Natural killer cell treated with Interleukin-12 subunit alpha and Interleukin-12 subunit beta and Interleukin-15 and Interleukin-18, amount 100 ng/mL, for 72 hours (primary cell): ENCODE measurements at regions not wholly inside any gene's neighbourhood (a gene's known extent, or its start where the extent isn't known, plus 50 kb on each side); places are given as distances from the start of the nearest gene placed in this dataset.

Experiments
- ATAC-seq, 2 donors: fragments of 150-1000 bp; cut with Tn5 transposase in 1 of 2; sonication (Bioruptor Pico), chemical (Tn5 transposase) in 1 of 2; 2 replicates each; pipeline ENCODE4 v1.10.0; 2021
- DNase-seq: peaks from one replicate; pipeline ENCODE4 v3.0.0; 2022; ENCODE audit warnings: low spot score
- H3K27ac Mint-ChIP-seq, 2 donors: 1 replicate in 1 of 2; 2 replicates in 1 of 2; pipeline ENCODE4 v1.8.0; 2022; ENCODE audit warnings: mixed read lengths in 2 of 2, mild to moderate bottlenecking in 1 of 2, moderate library complexity in 1 of 2
- H3K27me3 Mint-ChIP-seq, 2 donors: 1 replicate in 1 of 2; 2 replicates in 1 of 2; pipeline ENCODE4 v1.8.0; 2022; ENCODE audit warnings: mixed read lengths in 2 of 2
- H3K36me3 Mint-ChIP-seq: one replicate; pipeline ENCODE4 v1.8.0; 2022; ENCODE audit warnings: mixed read lengths
- H3K4me1 Mint-ChIP-seq, 2 donors: 1 replicate in 1 of 2; 2 replicates in 1 of 2; pipeline ENCODE4 v1.8.0; 2022; ENCODE audit warnings: low read depth in 2 of 2, mixed read lengths in 2 of 2, mild to moderate bottlenecking in 1 of 2
- H3K4me3 Mint-ChIP-seq: one replicate; pipeline ENCODE4 v1.8.0; 2022; ENCODE audit warnings: mixed read lengths
- H3K9me3 Mint-ChIP-seq: 2 replicates; pipeline ENCODE4 v1.8.0; 2022; ENCODE audit warnings: mixed read lengths

DNA sequence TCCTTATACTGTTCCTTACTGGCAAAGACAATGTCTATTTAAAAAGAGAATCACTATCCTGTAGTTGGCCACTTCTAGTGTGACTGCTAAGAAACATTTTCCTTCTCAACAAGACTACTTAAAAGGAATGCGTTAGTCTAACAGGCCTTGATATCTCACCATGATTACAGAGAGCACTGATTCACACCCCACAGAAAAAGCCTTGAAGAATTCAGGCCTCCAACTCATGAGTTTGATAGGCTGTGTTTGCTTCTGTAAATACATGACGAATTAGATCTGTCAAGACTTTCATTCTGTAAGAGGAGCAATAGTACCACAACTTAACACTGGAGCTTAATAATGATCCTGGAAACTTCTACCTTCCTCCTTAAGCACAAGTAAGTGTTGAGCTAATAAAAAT, 432.8 kb upstream of the NR2F2 start:
- Mint-ChIP-seq H3K27me3 (peaks cover 0 to 6% of the 10 kb centered on the region in 2 donors), H3K4me3 (no peak overlapping the region), H3K4me1 (no peaks in the 10 kb centered on the region), H3K36me3 (peaks cover 5% of the 10 kb centered on the region), H3K9me3 (no peaks in the 10 kb centered on the region), H3K27ac (no peak overlapping the region)
- no peak for DNase-seq
- ATAC-seq: no peak

DNA sequence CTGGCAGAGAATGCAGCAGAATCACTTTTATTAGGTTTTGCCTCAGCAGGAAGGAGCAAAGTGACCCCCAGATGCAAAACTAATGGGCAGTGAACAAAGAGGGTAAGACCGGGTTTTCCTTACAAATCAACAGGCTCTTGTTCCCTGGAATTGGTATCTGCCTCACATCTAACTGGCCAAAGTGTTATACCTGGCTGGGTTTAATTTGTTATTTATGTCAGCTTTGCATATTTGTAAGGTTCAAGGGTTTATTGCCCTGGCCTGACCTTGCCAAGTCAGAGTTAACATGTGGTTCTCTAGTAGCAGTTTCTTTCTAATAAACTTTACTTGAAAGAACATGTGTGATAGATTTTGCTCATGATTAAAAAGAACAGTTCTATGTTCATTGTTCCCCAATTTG, 431.7 kb upstream of the NR2F2 start:
- DNase-seq (no peak), ATAC-seq (no peak)
- H3K4me1 Mint-ChIP-seq: no peaks in the 10 kb centered on the region
- H3K27ac Mint-ChIP-seq: no peak overlapping the region
- H3K27me3 Mint-ChIP-seq: peaks cover 0 to 9% of the 10 kb centered on the region in 2 donors
- H3K9me3 Mint-ChIP-seq: no peaks in the 10 kb centered on the region
- no peak overlapping the region for H3K4me3 Mint-ChIP-seq
- no peaks in the 10 kb centered on the region for H3K36me3 Mint-ChIP-seq

DNA sequence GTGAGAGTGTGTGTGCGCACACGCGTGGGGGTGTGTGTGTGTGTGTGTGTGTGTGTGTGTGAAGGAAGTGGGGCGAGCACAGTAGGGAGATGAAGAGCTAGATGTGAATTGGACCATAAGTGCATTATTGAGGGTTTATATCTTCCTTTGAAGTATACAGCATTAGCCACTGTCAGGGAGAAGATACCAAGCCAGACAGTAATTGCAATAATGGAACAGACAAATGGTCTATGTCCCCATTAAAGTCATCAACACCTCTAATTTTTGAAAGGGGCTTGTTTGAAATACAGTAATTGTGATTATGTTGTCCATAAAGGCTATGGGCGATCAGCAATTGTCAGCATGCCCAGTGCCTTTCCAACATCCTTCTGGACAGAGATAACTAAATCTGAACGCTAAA, 429.2 kb upstream of the NR2F2 start:
- Mint-ChIP-seq H3K4me1 (peaks cover 0 to 5% of the 10 kb centered on the region in 2 donors), H3K27me3 (peaks cover 0 to 13% of the 10 kb centered on the region in 2 donors), H3K4me3 (no peak overlapping the region), H3K9me3 (no peaks in the 10 kb centered on the region), H3K36me3 (no peaks in the 10 kb centered on the region), H3K27ac (no peak overlapping the region)
- no peak for ATAC-seq
- DNase-seq: no peak

DNA sequence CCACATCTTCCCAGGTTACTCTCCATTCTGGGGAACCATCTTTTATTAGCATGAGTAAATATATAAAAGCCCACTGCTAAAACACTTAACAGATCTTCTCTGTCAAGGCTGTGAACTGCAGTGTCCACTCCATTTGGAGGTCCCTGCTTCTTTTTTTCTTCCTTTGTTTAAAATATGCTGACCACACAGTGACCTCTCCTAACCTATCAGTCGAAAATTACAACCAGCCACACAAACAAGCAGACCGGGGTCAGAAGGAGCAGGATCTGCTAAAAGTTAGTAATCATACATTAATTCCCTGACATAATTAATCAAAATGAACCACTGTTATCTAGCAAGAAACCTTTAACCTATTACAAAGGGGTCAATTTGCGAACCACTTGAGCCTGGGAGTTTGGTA, 427.9 kb upstream of the NR2F2 start:
- Mint-ChIP-seq H3K27me3 (peaks cover 0 to 13% of the 10 kb centered on the region in 2 donors), H3K4me1 (peaks cover 0 to 5% of the 10 kb centered on the region in 2 donors), H3K36me3 (no peaks in the 10 kb centered on the region), H3K9me3 (no peaks in the 10 kb centered on the region), H3K27ac (no peak overlapping the region), H3K4me3 (no peak overlapping the region)
- no peak for ATAC-seq
- no peak for DNase-seq

DNA sequence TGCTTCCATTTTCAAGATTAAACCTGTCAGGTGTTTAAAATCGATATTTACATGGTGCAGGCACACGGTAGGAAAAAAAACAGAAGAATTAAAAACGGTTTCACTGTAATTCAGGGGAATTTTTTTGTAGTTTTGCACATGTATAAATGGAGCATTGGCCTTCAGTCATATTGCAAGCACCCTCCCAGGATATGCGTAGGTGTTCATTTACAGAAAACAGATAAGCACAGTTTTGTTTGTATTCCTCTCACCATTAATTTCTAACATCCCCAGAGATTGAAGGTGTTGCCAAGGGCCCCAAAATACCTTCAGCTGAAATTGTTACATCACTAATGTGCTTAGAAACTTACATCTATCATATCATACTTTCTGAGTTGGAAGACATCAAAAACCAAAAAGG, 427.1 kb upstream of the NR2F2 start:
- H3K27ac Mint-ChIP-seq: no peak overlapping the region

DNA sequence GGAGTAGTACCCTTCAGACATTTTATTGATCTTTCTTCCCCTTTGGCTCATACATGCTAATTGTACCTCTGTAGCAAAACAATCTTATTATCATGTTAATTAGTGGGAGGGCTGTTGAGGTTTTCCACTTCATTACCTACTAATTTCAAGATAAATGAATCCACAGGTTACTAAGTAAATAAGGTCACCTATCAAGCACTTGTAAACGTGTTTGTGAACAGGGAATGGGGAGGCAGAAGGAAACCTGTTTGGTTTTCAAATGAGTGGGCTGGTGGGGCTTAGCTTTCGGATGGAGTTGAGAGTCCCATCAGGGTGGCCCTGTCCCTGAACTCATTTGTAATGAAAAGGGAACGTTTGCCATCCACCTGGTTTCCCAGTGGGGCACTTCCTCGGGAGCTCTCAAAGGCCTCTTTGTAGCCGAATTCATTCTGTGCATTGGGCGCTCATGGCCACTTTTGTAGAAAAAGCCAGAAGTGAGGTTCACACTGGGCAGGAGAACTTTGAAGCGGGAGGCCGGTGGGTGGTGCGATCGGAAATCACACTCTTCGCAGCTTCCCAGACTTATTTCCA, 419.8 kb upstream of the NR2F2 start:
- DNase-seq: no peak
- no peak for ATAC-seq
- Mint-ChIP-seq H3K27me3 (peaks cover 5 to 7% of the 10 kb centered on the region in 2 donors), H3K4me1 (peaks cover 4 to 8% of the 10 kb centered on the region in 2 donors), H3K36me3 (no peaks in the 10 kb centered on the region), H3K27ac (no peak overlapping the region), H3K9me3 (peaks cover 3% of the 10 kb centered on the region), H3K4me3 (no peak overlapping the region)

More for the DNA sequence above, 427.1 kb upstream of the NR2F2 start:
- Mint-ChIP-seq H3K27me3 (peaks cover 0 to 13% of the 10 kb centered on the region in 2 donors), H3K9me3 (no peaks in the 10 kb centered on the region), H3K4me1 (peaks cover 0 to 5% of the 10 kb centered on the region in 2 donors), H3K36me3 (no peaks in the 10 kb centered on the region), H3K4me3 (no peak overlapping the region)
- no peak for ATAC-seq
- no peak for DNase-seq

DNA sequence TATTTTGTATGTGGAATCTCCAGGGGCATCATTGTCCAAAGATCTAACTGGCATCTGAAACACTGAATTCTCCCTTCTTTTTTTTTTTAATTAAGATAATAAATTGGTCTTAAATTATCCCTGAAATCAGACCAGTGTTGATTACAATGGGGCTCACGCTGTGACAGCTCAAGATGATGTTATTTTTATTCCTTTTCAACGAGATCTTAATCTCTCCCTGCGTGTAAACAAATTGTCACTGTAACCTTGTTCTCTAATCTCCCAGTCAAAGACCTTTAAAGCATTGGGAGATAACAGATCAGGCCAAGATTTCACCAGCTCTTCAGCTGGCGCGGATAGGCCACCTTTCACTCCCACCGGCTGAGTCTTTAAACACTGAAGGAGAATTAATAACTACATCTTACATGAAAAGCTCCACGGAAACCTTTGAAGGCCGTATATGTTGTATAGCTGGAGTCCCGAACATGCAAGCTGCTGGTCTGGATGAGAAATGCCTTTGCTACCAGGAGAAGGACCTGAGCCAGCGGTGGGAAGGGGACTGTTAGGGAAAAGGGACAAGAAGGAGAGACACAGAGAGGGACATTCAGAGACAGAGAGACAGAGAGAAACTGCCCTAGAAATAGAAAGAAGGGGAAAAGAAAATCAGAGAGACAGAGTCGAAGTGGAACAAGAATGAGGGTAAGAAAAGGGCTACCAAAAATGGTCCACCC, 418.8 kb upstream of the NR2F2 start:
- DNase-seq: no peak
- Mint-ChIP-seq H3K4me1 (peaks cover 4 to 8% of the 10 kb centered on the region in 2 donors), H3K9me3 (peaks cover 3% of the 10 kb centered on the region), H3K27me3 (peaks cover 5 to 7% of the 10 kb centered on the region in 2 donors), H3K36me3 (no peaks in the 10 kb centered on the region), H3K27ac (no peak overlapping the region), H3K4me3 (no peak overlapping the region)
- no peak for ATAC-seq

DNA sequence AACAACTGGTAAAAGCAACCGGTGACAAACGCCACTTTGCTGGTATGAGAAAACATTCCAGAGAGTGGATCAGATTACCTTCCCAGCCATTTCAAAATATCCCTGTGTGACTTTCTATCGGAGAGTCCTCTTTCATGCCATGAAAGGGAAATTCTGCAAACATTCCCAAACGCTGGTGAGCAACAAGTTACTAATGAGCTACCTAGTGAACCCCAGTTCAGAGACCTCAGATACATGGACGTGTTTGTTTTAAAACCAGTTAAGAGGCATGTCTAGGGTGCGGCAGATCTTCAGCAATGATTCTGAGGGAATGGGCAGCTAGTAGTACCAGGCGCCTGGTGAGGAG, 418.2 kb upstream of the NR2F2 start:
- no peak overlapping the region for H3K4me3 Mint-ChIP-seq
- no peaks in the 10 kb centered on the region for H3K36me3 Mint-ChIP-seq
- H3K9me3 Mint-ChIP-seq: peaks cover 3% of the 10 kb centered on the region

DNA sequence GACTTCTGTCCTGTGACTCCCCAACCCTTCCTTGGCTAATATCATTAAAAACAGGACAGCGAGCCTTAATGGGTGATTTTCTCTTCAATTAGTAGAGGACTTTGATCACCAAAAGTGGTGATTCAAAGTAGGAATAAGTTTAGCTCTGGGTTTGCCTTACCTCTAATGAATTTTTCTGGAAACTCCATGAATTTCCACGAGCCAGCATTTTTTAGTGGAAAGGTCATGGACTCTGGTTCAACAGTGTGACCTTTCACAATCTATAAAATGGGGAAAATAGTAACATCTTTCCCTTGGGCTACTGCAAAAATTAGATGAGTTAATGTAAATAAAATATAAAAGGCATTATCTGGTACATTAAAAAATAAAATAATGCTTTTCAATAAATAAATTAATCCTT, 417.8 kb upstream of the NR2F2 start:
- DNase-seq (no peak), ATAC-seq (no peak)
- H3K9me3 Mint-ChIP-seq: peaks cover 3% of the 10 kb centered on the region
- peaks cover 4 to 8% of the 10 kb centered on the region in 2 donors for H3K4me1 Mint-ChIP-seq
- H3K4me3 Mint-ChIP-seq: no peak overlapping the region
- no peaks in the 10 kb centered on the region for H3K36me3 Mint-ChIP-seq
- no peak overlapping the region for H3K27ac Mint-ChIP-seq
- H3K27me3 Mint-ChIP-seq: peaks cover 5 to 7% of the 10 kb centered on the region in 2 donors

More for the DNA sequence above, 418.2 kb upstream of the NR2F2 start:
- Mint-ChIP-seq H3K27ac (no peak overlapping the region), H3K27me3 (peaks cover 5 to 7% of the 10 kb centered on the region in 2 donors), H3K4me1 (peaks cover 4 to 8% of the 10 kb centered on the region in 2 donors)
- DNase-seq: no peak
- no peak for ATAC-seq

DNA sequence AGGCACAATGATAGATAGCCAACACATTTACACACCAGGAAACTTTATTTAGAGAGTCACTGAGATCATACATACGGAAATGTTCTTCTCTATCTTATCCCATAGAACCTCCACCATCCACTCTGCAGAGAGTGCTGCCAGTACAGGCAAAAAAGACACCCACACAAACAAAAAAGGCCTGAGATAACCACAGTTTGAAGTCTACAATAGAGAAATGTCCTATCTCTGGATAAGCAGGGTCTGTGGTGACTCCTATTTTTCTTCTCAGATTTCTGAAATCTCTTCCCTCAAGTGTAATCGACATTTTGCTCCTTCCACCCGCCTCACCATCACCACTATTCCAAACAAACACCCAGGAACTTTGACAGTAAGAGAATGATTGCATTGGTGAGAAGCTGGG, 413.9 kb upstream of the NR2F2 start:
- Mint-ChIP-seq H3K9me3 (peaks cover 3% of the 10 kb centered on the region), H3K27ac (no peak overlapping the region), H3K4me3 (no peak overlapping the region), H3K4me1 (peaks cover 4 to 8% of the 10 kb centered on the region in 2 donors), H3K36me3 (no peaks in the 10 kb centered on the region), H3K27me3 (peaks cover 7% of the 10 kb centered on the region in 2 donors)
- no peak for ATAC-seq
- no peak for DNase-seq

DNA sequence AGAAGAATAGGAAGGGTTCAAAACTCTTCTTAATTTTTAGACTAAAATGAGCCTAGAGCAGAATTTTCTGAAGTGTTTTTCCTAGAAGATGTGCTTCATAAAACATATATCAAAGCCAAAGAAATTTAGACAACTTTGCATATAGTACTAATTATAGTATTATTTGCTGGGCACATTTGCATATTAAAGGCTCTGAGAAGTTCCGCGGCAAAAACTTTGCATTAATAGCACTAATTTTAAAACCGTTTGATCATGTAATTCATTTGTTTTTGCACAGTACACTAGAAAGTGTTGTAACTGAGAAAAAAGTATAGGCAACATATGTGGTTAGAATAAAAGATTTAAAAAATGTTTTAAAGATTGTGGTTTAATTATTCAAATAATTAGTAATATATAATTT, 412.0 kb upstream of the NR2F2 start:
- peaks cover 0 to 2% of the 10 kb centered on the region in 2 donors for H3K4me1 Mint-ChIP-seq
- no peak overlapping the region for H3K4me3 Mint-ChIP-seq
- no peaks in the 10 kb centered on the region for H3K36me3 Mint-ChIP-seq
- no peaks in the 10 kb centered on the region for H3K9me3 Mint-ChIP-seq
- ATAC-seq (no peak), DNase-seq (no peak)
- no peak overlapping the region for H3K27ac Mint-ChIP-seq
- H3K27me3 Mint-ChIP-seq: peaks cover 0 to 2% of the 10 kb centered on the region in 2 donors

DNA sequence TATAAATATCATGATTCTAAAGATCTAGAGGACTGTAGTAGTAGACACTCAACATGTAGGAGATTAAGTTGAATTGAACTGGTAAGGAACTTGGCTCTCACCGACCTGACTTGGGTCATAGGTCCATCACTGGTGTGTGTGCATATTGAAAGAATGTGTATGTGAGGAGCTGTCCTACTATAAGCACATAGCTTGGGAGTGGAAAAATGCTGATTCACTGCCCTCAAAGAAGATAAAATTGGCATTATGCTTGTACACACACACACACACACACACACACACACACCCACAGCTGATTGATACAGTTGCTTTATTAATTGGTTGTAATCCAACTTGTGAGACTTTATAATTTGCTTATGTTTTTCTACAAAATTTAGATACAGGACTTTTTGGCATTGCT, 411.0 kb upstream of the NR2F2 start:
- Mint-ChIP-seq H3K36me3 (no peaks in the 10 kb centered on the region), H3K27ac (no peak overlapping the region), H3K4me1 (no peaks in the 10 kb centered on the region), H3K27me3 (peaks cover 0 to 2% of the 10 kb centered on the region in 2 donors), H3K9me3 (no peaks in the 10 kb centered on the region), H3K4me3 (no peak overlapping the region)
- ATAC-seq (no peak), DNase-seq (no peak)

DNA sequence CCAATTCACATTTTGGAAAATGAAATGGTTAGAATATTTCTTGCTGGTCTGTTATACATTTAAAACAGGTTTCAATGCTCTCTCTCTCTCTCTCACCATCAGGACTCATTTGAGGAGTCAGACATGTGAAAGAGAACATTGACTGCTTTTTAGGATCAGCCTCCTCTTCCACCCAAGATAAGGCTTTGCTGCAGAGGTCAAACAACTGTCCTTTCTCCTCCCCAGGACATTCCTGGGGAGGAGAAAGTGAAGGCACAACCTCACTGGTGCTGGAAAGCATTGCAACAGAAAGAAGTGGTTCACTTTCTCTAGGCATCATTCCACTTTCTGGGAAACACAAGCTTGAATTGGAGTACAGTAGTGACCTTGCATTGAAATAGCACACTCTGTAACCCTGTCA, 409.1 kb upstream of the NR2F2 start:
- Mint-ChIP-seq H3K27me3 (peaks cover 0 to 2% of the 10 kb centered on the region in 2 donors), H3K4me3 (no peak overlapping the region)
- no peak for DNase-seq

DNA sequence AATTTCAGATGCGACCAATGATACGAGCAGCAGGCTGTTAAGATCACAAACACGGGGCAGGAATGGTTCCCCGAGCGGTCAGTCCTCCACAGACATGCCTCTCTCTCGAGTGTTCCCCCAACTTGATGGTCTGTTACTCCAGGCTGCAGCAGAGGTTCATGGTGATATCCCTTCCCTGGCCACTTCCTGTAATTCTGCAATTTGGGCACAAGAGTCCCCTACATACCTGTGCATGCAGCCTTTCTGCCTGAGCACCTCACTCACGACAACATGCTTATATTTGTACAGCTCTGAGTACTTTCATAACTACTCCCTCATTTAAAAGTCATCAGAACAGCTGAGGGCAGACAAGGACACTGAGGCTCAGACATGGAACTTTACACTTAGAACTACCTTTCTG, 408.1 kb upstream of the NR2F2 start:
- Mint-ChIP-seq H3K27me3 (peaks cover 0 to 2% of the 10 kb centered on the region in 2 donors), H3K27ac (no peak overlapping the region), H3K4me3 (no peak overlapping the region), H3K9me3 (no peaks in the 10 kb centered on the region), H3K4me1 (peaks cover 0 to 2% of the 10 kb centered on the region in 2 donors), H3K36me3 (no peaks in the 10 kb centered on the region)
- DNase-seq: no peak
- ATAC-seq: no peak

More for the DNA sequence above, 409.1 kb upstream of the NR2F2 start:
- no peaks in the 10 kb centered on the region for H3K36me3 Mint-ChIP-seq
- H3K9me3 Mint-ChIP-seq: no peaks in the 10 kb centered on the region
- H3K27ac Mint-ChIP-seq: no peak overlapping the region
- no peak for ATAC-seq
- no peaks in the 10 kb centered on the region for H3K4me1 Mint-ChIP-seq
